SK-N-SH (cell line): ENCODE measurements at regions not wholly inside any gene's neighbourhood (a gene's known extent, or its start where the extent isn't known, plus 50 kb on each side); places are given as distances from the start of the nearest gene placed in this dataset.

Source experiments
- CTCF ChIA-PET: fragments of 300-600, 350-600 bp; formaldehyde crosslinking; extraction: SDS; loops from one replicate; lab custom pipeline; 2021; lab: Yijun Ruan, JAX
- POLR2A ChIA-PET: fragments of 350-600 bp; sonication (Branson Sonifier 250); formaldehyde crosslinking; extraction: SDS; loops from one replicate; lab custom pipeline; 2020; ENCODE audit warnings: antibody characterized with exemption, inconsistent platforms; lab: Yijun Ruan, JAX
- DNase-seq: peaks from one replicate; pipeline ENCODE4 v3.0.0; 2012
- H2AFZ ChIP-seq: fragments of 200-600 bp; sonication (generic); 2 replicates; pipeline ENCODE4 v1.8.1; 2016; ENCODE audit warnings: antibody characterized with exemption, mild to moderate bottlenecking, low read depth
- H3F3A ChIP-seq: fragments of 200-600 bp; sonication (generic); replicated peaks from 2 replicates; pipeline ENCODE3; 2016; ENCODE audit warnings: antibody characterized with exemption, mild to moderate bottlenecking; ENCODE audit not compliant: insufficient read depth
- H3K27ac ChIP-seq, 2 experiments: fragments of 200-500 bp in 1 of 2; fragments of 200-600 bp in 1 of 2; sonication (Bioruptor generic) in 1 of 2; sonication (generic), shearing (Covaris generic) in 1 of 2; 2 replicates each; pipeline versions ENCODE4 v1.5.1 to v1.6.1; 2014 to 2016; ENCODE audit warnings: low read depth in 2 of 2, inconsistent platforms in 1 of 2, low read length in 1 of 2, mild to moderate bottlenecking in 1 of 2, mixed read lengths in 1 of 2
- H3K27me3 ChIP-seq: fragments of 200-600 bp; sonication (generic), shearing (Covaris generic); 2 replicates; pipeline ENCODE4 v1.6.1; 2016; ENCODE audit warnings: mixed run types; ENCODE audit not compliant: insufficient read depth
- H3K36me3 ChIP-seq, 2 experiments: fragments of 200-500 bp in 1 of 2; fragments of 200-600 bp in 1 of 2; sonication (Bioruptor generic) in 1 of 2; sonication (generic) in 1 of 2; replicated peaks in 1 of 2; 2 replicates each; pipeline versions ENCODE3 to v1.5.1; 2014 to 2016; ENCODE audit warnings: low read length in 1 of 2, mild to moderate bottlenecking in 1 of 2; ENCODE audit not compliant: insufficient read depth in 2 of 2, control insufficient read depth in 1 of 2
- H3K4me1 ChIP-seq, 2 experiments: fragments of 200-500 bp in 1 of 2; fragments of 200-600 bp in 1 of 2; sonication (Bioruptor generic) in 1 of 2; sonication (generic), shearing (Covaris generic) in 1 of 2; 2 replicates each; pipeline versions ENCODE4 v1.5.1 to v1.6.1; 2014 to 2016; ENCODE audit warnings: low read depth in 1 of 2, low read length in 1 of 2, mixed run types in 1 of 2; ENCODE audit not compliant: insufficient read depth in 2 of 2, control insufficient read depth in 1 of 2
- H3K4me2 ChIP-seq: fragments of 200-600 bp; sonication (generic), shearing (Covaris generic); 2 replicates; pipeline ENCODE4 v1.6.1; 2017; ENCODE audit warnings: mixed run types
- H3K4me3 ChIP-seq, 2 experiments: fragments of 200-500 bp in 1 of 2; fragments of 200-600 bp in 1 of 2; sonication (Bioruptor generic) in 1 of 2; sonication (generic), shearing (Covaris generic) in 1 of 2; 2 replicates each; pipeline versions ENCODE4 v1.5.1 to v1.8.1; 2014 to 2016; ENCODE audit warnings: low read depth in 2 of 2, inconsistent platforms in 1 of 2, low read length in 1 of 2, mild to moderate bottlenecking in 1 of 2, mixed read lengths in 1 of 2, moderate library complexity in 1 of 2
- H3K79me2 ChIP-seq: fragments of 200-600 bp; sonication (generic); 2 replicates; pipeline ENCODE4 v1.8.1; 2017; ENCODE audit warnings: mild to moderate bottlenecking; ENCODE audit not compliant: insufficient read depth
- H3K9ac ChIP-seq: fragments of 200-600 bp; sonication (generic); 2 replicates; pipeline ENCODE4 v1.6.1; 2017; ENCODE audit warnings: mixed run types
- H3K9me2 ChIP-seq: fragments of 200-600 bp; sonication (generic); 2 replicates; pipeline ENCODE4 v1.6.1; 2017; ENCODE audit warnings: mixed run types
- H3K9me3 ChIP-seq: fragments of 200-600 bp; sonication (generic); 2 replicates; pipeline ENCODE4 v1.6.1; 2017; ENCODE audit warnings: mixed run types, mild to moderate bottlenecking, moderate library complexity
- H4K20me1 ChIP-seq: fragments of 200-600 bp; sonication (generic); 2 replicates; pipeline ENCODE4 v1.6.1; 2017; ENCODE audit warnings: mild to moderate bottlenecking, mixed run types; ENCODE audit not compliant: insufficient read depth
- CHD2 ChIP-seq: fragments of 150-350 bp; IDR thresholded peaks from 2 replicates; pipeline ENCODE4 v1.6.1; 2018; ENCODE audit warnings: low read length; ENCODE audit not compliant: partially characterized antibody
- GABPA ChIP-seq: IDR thresholded peaks from 2 replicates; pipeline ENCODE4 v1.4.0; 2012; ENCODE audit warnings: low read depth, mild to moderate bottlenecking
- GATA2 ChIP-seq: sonication (generic); formaldehyde crosslinking; IDR thresholded peaks from 2 replicates; pipeline ENCODE4 v1.5.0; 2020; ENCODE audit warnings: mild to moderate bottlenecking, missing genetic modification reagents
- NFIC ChIP-seq: IDR thresholded peaks from 2 replicates; pipeline ENCODE4 v1.4.0; 2012; ENCODE audit warnings: borderline replicate concordance
- RXRA ChIP-seq: IDR thresholded peaks from 2 replicates; pipeline ENCODE4 v1.4.0; 2012; ENCODE audit warnings: low read depth, mild to moderate bottlenecking, borderline replicate concordance
- SIN3A ChIP-seq: IDR thresholded peaks from 2 replicates; pipeline ENCODE4 v1.6.1; 2012; ENCODE audit warnings: low read depth, mild to moderate bottlenecking, low read length, moderate library complexity, borderline replicate concordance
- WGBS: methylation state at CpG from one replicate; pipeline ENCODE4 v1.1.6; 2017; ENCODE audit warnings: low lambda C conversion rate; 5-methylcytosine and 5-hydroxymethylcytosine counted together
- TF ChIP-seq, protein P1 (sequence below): IDR thresholded peaks from 2 replicates; pipeline ENCODE4 v1.6.1; 2012; ENCODE audit warnings: mild to moderate bottlenecking, low read depth, low read length, moderate library complexity
- TF ChIP-seq, protein P2 (sequence below): IDR thresholded peaks from 2 replicates; pipeline ENCODE4 v1.4.0; 2012; ENCODE audit warnings: low read depth, borderline replicate concordance
- TF ChIP-seq, protein P3 (sequence below): IDR thresholded peaks from 2 replicates; pipeline ENCODE4 v1.4.0; 2012; ENCODE audit warnings: low read depth

DNA sequence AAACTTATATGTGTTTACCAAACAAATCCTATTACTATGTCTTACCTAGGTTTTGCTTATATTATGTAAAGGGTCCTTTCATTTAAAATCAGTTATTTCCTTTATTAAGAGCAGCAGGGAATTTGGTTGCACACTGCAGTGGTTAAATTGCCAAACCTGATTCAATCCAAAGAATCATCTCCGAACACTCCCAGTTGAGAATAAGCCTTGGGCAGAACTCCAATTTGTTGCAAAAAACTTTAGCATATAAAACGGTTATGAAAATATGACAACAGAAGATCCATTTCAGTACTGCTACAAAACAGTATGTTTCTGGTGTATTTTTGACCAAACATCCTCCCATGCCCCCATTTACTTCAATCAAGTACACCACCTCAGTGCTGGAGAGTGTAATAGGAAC is 587.0 kb upstream of the GRAMD2B start:
- Histone ChIP-seq H2AFZ (no peak overlapping the region), H3K4me3 (no peak overlapping the region), H3K79me2 (no peaks in the 10 kb centered on the region), H3K9me3 (no peaks in the 10 kb centered on the region), H3K9ac (no peak overlapping the region), H4K20me1 (no peaks in the 10 kb centered on the region), H3K4me2 (no peak overlapping the region), H3K4me1 (no peaks in the 10 kb centered on the region; a peak in 1 of 4 replicates), H3K9me2 (no peaks in the 10 kb centered on the region), H3K36me3 (no peaks in the 10 kb centered on the region), H3F3A (no peaks in the 10 kb centered on the region), H3K27ac (no peak overlapping the region)
- WGBS = 67% methylated on average over 2 of the region's 2 CpGs
- ChIA-PET POLR2A (no interaction called here), CTCF (interaction anchor here (0.9 to 1.2 kb wide), 5 partner anchors 10 to 350 kb away, joined by 3 to 7 read pairs (median 3); no protein-coding TSS in a partner anchor)
- no peak for DNase-seq
- TF ChIP-seq, protein P1, sequence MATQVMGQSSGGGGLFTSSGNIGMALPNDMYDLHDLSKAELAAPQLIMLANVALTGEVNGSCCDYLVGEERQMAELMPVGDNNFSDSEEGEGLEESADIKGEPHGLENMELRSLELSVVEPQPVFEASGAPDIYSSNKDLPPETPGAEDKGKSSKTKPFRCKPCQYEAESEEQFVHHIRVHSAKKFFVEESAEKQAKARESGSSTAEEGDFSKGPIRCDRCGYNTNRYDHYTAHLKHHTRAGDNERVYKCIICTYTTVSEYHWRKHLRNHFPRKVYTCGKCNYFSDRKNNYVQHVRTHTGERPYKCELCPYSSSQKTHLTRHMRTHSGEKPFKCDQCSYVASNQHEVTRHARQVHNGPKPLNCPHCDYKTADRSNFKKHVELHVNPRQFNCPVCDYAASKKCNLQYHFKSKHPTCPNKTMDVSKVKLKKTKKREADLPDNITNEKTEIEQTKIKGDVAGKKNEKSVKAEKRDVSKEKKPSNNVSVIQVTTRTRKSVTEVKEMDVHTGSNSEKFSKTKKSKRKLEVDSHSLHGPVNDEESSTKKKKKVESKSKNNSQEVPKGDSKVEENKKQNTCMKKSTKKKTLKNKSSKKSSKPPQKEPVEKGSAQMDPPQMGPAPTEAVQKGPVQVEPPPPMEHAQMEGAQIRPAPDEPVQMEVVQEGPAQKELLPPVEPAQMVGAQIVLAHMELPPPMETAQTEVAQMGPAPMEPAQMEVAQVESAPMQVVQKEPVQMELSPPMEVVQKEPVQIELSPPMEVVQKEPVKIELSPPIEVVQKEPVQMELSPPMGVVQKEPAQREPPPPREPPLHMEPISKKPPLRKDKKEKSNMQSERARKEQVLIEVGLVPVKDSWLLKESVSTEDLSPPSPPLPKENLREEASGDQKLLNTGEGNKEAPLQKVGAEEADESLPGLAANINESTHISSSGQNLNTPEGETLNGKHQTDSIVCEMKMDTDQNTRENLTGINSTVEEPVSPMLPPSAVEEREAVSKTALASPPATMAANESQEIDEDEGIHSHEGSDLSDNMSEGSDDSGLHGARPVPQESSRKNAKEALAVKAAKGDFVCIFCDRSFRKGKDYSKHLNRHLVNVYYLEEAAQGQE = no peak
- TF ChIP-seq, all 33 proteins: peak for 0
- no peaks in the 10 kb centered on the region for H3K27me3 ChIP-seq

DNA sequence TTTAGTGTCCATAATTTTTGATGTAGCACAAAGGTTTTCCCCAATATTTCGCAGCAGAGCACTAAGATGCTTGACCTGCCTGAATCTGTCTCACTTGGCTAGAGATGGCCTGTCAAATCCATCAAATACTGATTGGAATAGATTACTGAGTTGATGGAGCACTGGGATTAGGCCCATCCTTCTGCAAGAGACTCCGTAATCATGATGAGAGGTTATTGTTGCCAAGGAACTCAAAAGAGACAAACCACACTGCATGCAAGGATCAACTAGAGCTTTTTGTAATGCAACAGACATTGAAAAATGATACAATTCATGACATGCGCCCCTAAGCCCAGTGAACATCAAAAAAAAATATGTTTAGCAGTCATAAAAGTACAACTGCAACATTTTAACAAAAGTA is 585.3 kb upstream of the GRAMD2B start:
- Histone ChIP-seq H2AFZ (no peak overlapping the region), H3K79me2 (no peaks in the 10 kb centered on the region), H3K9me2 (no peaks in the 10 kb centered on the region), H3K9me3 (no peaks in the 10 kb centered on the region), H3K4me3 (no peak overlapping the region), H4K20me1 (no peaks in the 10 kb centered on the region), H3F3A (no peaks in the 10 kb centered on the region), H3K27ac (no peak overlapping the region), H3K27me3 (no peaks in the 10 kb centered on the region), H3K36me3 (no peaks in the 10 kb centered on the region), H3K4me1 (no peaks in the 10 kb centered on the region; a peak in 1 of 4 replicates), H3K9ac (no peak overlapping the region), H3K4me2 (no peak overlapping the region)
- ChIA-PET CTCF (no interaction called here), POLR2A (no interaction called here)
- TF ChIP-seq RXRA (no peak), NFIC (no peak)
- WGBS = 69% methylated on average over 3 of the region's 3 CpGs
- DNase-seq = no peak

DNA sequence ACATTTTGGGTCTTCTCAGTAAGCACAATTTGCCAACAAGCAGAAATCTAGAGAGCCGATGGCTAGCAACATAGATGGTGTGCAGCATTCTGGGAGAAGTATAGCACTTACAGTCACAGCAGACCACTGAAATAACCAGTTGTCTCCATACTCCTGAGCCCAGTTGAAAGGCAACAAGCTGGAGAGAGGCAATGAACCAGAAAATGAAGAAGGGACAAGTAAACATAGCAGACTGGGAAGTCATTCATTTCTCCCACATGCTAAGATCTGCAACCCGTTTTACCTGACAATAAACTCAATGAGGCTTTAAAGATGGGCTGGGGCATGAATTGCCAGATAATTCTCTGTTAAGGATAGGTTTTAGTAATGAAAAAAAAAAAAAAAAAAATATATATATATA is 575.6 kb upstream of the GRAMD2B start:
- 57% methylated on average over 2 of the region's 2 CpGs for WGBS
- CTCF ChIA-PET = interaction anchor here (2.3 kb wide), 1 partner anchor 12 kb away, joined by 7 read pairs; no protein-coding TSS in a partner anchor
- Histone ChIP-seq H3K27me3 (no peaks in the 10 kb centered on the region), H4K20me1 (no peaks in the 10 kb centered on the region), H3K36me3 (no peaks in the 10 kb centered on the region), H3F3A (no peaks in the 10 kb centered on the region), H3K9me3 (no peaks in the 10 kb centered on the region), H3K9me2 (no peaks in the 10 kb centered on the region), H2AFZ (no peak overlapping the region), H3K9ac (no peak overlapping the region), H3K4me2 (no peak overlapping the region), H3K27ac (no peak overlapping the region), H3K79me2 (no peaks in the 10 kb centered on the region), H3K4me1 (no peaks in the 10 kb centered on the region), H3K4me3 (no peak overlapping the region)
- no peak for DNase-seq
- POLR2A ChIA-PET = no interaction called here
- no peak for TF ChIP-seq CHD2
- TF ChIP-seq GABPA = no peak
- TF ChIP-seq, protein P2, sequence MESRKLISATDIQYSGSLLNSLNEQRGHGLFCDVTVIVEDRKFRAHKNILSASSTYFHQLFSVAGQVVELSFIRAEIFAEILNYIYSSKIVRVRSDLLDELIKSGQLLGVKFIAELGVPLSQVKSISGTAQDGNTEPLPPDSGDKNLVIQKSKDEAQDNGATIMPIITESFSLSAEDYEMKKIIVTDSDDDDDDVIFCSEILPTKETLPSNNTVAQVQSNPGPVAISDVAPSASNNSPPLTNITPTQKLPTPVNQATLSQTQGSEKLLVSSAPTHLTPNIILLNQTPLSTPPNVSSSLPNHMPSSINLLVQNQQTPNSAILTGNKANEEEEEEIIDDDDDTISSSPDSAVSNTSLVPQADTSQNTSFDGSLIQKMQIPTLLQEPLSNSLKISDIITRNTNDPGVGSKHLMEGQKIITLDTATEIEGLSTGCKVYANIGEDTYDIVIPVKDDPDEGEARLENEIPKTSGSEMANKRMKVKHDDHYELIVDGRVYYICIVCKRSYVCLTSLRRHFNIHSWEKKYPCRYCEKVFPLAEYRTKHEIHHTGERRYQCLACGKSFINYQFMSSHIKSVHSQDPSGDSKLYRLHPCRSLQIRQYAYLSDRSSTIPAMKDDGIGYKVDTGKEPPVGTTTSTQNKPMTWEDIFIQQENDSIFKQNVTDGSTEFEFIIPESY = no peak
- TF ChIP-seq, protein P3, sequence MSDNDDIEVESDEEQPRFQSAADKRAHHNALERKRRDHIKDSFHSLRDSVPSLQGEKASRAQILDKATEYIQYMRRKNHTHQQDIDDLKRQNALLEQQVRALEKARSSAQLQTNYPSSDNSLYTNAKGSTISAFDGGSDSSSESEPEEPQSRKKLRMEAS = no peak
- no peak for TF ChIP-seq SIN3A
- TF ChIP-seq, protein P1 = no peak
- no peak for TF ChIP-seq GATA2 (CRISPR knock-in tag)
